HepG2 (cell line): ENCODE measurements at regions not wholly inside any gene's neighbourhood (a gene's known extent, or its start where the extent isn't known, plus 50 kb on each side); places are given as distances from the start of the nearest gene placed in this dataset.

ENCODE experiments used
- CREB1 ChIP-seq, 2 experiments: fragments of 450-650 bp in 1 of 2; IDR thresholded peaks; 2 replicates each; pipeline ENCODE4 v1.6.1; 2016 to 2017; ENCODE audit warnings: control low read depth in 1 of 2, mild to moderate bottlenecking in 1 of 2, missing compliant biosample characterization in 1 of 2, missing genetic modification characterization in 1 of 2
- HDAC6 ChIP-seq: fragments of 200-600 bp; sonication (generic); IDR thresholded peaks from 2 replicates; pipeline ENCODE4 v1.7.0; 2017; ENCODE audit warnings: mild to moderate bottlenecking, antibody characterized with exemption, low read length, low read depth
- IKZF4 ChIP-seq: sonication (generic); formaldehyde crosslinking; IDR thresholded peaks from 2 replicates; pipeline ENCODE4 v1.5.1; 2020; ENCODE audit warnings: borderline replicate concordance, mild to moderate bottlenecking, low read depth, missing genetic modification reagents; ENCODE audit errors: not compliant biosample characterization
- JUND ChIP-seq: sonication (generic); formaldehyde crosslinking; IDR thresholded peaks from 2 replicates; pipeline ENCODE4 v1.8.0; 2022; ENCODE audit warnings: mild to moderate bottlenecking, missing genetic modification reagents
- SNRNP70 ChIP-seq: fragments of 200-400 bp; formaldehyde crosslinking; IDR thresholded peaks from 2 replicates; pipeline ENCODE4 v1.6.1; 2017; ENCODE audit warnings: mild to moderate bottlenecking, low read depth, low read length, moderate library complexity
- TGIF2 ChIP-seq: IDR thresholded peaks from 2 replicates; pipeline ENCODE4 v1.6.1; 2016; ENCODE audit warnings: control low read depth, missing compliant biosample characterization
- U2AF2 ChIP-seq: fragments of 200-400 bp; formaldehyde crosslinking; IDR thresholded peaks from 2 replicates; pipeline ENCODE4 v1.6.1; 2017; ENCODE audit warnings: low read depth, mild to moderate bottlenecking, low read length
- ZNF225 ChIP-seq: sonication (generic); formaldehyde crosslinking; IDR thresholded peaks from 2 replicates; pipeline ENCODE4 v1.4.0; 2020; ENCODE audit warnings: mild to moderate bottlenecking, missing genetic modification reagents
- ZNF232 ChIP-seq: sonication (generic); formaldehyde crosslinking; IDR thresholded peaks from 2 replicates; pipeline ENCODE4 v1.4.0; 2020; ENCODE audit warnings: missing genetic modification reagents, borderline replicate concordance
- ZSCAN20 ChIP-seq: sonication (generic); formaldehyde crosslinking; IDR thresholded peaks from 2 replicates; pipeline ENCODE4 v1.4.0; 2020; ENCODE audit warnings: missing genetic modification reagents, mild to moderate bottlenecking, borderline replicate concordance
- ZSCAN31 ChIP-seq: sonication (generic); formaldehyde crosslinking; IDR thresholded peaks from 2 replicates; pipeline ENCODE4 v1.5.0; 2020; ENCODE audit warnings: low read depth, mild to moderate bottlenecking, missing genetic modification reagents
- TF ChIP-seq, protein P1 (sequence below): IDR thresholded peaks from 2 replicates; pipeline ENCODE4 v1.6.1; 2016; ENCODE audit warnings: missing compliant biosample characterization, missing genetic modification reagents, borderline replicate concordance
- TF ChIP-seq, protein P2 (sequence below): sonication (generic); formaldehyde crosslinking; IDR thresholded peaks from one replicate; pipeline ENCODE4 v1.5.1; 2020; ENCODE audit warnings: mild to moderate bottlenecking, missing genetic modification reagents; ENCODE audit errors: not compliant biosample characterization
- TF ChIP-seq, protein P3 (sequence below): sonication (generic); formaldehyde crosslinking; IDR thresholded peaks from 2 replicates; pipeline ENCODE4 v1.4.0; 2020; ENCODE audit warnings: low read depth, missing genetic modification reagents

DNA sequence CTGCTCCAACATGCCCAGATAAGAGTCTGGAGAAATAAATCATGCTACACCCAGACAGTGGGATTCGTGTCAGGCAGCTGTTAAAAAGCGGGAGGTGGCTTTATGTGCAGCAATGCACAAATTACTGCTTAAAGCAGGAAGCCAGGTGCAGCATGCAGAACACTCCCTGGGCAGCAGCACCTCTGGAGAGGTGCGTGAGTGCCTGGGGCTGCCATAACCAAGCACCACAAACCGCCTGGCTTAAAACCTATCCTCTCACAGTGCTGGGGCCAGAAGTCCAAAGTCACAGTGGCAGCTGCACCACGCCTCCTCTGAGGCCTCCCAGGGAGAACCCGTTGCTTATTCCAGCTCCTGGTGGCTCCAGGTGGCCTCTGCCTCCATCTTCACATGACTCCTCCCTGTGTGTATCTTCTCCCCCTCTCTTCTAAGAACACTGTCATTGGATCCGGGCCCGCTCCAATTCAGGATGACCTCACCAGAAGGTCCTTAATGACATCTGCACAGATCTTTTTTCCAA, 115.6 kb downstream of the SIK1 start (continued):
- TF ChIP-seq, protein P1, sequence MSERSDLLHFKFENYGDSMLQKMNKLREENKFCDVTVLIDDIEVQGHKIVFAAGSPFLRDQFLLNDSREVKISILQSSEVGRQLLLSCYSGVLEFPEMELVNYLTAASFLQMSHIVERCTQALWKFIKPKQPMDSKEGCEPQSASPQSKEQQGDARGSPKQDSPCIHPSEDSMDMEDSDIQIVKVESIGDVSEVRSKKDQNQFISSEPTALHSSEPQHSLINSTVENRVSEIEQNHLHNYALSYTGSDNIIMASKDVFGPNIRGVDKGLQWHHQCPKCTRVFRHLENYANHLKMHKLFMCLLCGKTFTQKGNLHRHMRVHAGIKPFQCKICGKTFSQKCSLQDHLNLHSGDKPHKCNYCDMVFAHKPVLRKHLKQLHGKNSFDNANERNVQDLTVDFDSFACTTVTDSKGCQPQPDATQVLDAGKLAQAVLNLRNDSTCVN (CRISPR knock-in tag): no peak
- no peak for TF ChIP-seq ZNF225 (CRISPR knock-in tag)
- TF ChIP-seq IKZF4: no peak
- TF ChIP-seq ZSCAN31: 0 out of 2 replicates have a peak, but pooled peaks have one; percentile 38
- TF ChIP-seq ZNF232 (CRISPR knock-in tag): no peak
- TF ChIP-seq TGIF2 (CRISPR knock-in tag): 0 out of 2 replicates have a peak, but pooled peaks have one; percentile 37
- TF ChIP-seq HDAC6: no peak
- no peak for TF ChIP-seq ZSCAN20 (CRISPR knock-in tag)
- TF ChIP-seq, protein P2, sequence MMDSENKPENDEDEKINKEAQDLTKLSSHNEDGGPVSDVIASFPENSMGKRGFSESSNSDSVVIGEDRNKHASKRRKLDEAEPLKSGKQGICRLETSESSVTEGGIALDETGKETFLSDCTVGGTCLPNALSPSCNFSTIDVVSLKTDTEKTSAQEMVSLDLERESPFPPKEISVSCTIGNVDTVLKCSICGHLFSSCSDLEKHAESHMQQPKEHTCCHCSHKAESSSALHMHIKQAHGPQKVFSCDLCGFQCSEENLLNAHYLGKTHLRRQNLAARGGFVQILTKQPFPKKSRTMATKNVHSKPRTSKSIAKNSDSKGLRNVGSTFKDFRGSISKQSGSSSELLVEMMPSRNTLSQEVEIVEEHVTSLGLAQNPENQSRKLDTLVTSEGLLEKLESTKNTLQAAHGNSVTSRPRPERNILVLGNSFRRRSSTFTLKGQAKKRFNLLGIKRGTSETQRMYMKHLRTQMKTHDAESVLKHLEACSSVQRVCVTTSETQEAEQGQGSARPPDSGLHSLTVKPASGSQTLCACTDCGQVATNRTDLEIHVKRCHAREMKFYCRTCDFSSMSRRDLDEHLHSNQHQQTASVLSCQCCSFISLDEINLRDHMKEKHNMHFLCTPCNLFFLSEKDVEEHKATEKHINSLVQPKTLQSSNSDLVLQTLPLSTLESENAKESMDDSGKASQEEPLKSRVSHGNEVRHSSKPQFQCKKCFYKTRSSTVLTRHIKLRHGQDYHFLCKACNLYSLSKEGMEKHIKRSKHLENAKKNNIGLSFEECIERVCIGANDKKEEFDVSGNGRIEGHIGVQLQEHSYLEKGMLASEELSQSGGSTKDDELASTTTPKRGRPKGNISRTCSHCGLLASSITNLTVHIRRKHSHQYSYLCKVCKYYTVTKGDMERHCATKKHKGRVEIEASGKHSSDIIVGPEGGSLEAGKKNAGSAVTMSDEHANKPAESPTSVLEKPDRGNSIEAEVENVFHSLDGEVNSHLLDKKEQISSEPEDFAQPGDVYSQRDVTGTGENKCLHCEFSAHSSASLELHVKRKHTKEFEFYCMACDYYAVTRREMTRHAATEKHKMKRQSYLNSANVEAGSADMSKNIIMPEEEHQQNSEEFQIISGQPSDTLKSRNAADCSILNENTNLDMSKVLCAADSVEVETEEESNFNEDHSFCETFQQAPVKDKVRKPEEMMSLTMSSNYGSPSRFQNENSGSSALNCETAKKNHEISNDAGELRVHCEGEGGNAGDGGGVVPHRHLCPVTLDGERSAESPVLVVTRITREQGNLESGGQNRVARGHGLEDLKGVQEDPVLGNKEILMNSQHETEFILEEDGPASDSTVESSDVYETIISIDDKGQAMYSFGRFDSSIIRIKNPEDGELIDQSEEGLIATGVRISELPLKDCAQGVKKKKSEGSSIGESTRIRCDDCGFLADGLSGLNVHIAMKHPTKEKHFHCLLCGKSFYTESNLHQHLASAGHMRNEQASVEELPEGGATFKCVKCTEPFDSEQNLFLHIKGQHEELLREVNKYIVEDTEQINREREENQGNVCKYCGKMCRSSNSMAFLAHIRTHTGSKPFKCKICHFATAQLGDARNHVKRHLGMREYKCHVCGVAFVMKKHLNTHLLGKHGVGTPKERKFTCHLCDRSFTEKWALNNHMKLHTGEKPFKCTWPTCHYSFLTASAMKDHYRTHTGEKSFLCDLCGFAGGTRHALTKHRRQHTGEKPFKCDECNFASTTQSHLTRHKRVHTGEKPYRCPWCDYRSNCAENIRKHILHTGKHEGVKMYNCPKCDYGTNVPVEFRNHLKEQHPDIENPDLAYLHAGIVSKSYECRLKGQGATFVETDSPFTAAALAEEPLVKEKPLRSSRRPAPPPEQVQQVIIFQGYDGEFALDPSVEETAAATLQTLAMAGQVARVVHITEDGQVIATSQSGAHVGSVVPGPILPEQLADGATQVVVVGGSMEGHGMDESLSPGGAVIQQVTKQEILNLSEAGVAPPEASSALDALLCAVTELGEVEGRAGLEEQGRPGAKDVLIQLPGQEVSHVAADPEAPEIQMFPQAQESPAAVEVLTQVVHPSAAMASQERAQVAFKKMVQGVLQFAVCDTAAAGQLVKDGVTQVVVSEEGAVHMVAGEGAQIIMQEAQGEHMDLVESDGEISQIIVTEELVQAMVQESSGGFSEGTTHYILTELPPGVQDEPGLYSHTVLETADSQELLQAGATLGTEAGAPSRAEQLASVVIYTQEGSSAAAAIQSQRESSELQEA (CRISPR knock-in tag): no peak
- TF ChIP-seq SNRNP70: no peak
- no peak for TF ChIP-seq CREB1 (IDR thresholded peaks at IDR 0.05)
- no peak for TF ChIP-seq CREB1 (CRISPR knock-in tag; IDR thresholded peaks at IDR 0.05)
- TF ChIP-seq, protein P3, sequence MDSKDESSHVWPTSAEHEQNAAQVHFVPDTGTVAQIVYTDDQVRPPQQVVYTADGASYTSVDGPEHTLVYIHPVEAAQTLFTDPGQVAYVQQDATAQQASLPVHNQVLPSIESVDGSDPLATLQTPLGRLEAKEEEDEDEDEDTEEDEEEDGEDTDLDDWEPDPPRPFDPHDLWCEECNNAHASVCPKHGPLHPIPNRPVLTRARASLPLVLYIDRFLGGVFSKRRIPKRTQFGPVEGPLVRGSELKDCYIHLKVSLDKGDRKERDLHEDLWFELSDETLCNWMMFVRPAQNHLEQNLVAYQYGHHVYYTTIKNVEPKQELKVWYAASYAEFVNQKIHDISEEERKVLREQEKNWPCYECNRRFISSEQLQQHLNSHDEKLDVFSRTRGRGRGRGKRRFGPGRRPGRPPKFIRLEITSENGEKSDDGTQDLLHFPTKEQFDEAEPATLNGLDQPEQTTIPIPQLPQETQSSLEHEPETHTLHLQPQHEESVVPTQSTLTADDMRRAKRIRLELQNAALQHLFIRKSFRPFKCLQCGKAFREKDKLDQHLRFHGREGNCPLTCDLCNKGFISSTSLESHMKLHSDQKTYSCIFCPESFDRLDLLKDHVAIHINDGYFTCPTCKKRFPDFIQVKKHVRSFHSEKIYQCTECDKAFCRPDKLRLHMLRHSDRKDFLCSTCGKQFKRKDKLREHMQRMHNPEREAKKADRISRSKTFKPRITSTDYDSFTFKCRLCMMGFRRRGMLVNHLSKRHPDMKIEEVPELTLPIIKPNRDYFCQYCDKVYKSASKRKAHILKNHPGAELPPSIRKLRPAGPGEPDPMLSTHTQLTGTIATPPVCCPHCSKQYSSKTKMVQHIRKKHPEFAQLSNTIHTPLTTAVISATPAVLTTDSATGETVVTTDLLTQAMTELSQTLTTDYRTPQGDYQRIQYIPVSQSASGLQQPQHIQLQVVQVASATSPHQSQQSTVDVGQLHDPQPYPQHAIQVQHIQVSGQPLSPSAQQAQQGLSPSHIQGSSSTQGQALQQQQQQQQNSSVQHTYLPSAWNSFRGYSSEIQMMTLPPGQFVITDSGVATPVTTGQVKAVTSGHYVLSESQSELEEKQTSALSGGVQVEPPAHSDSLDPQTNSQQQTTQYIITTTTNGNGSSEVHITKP (CRISPR knock-in tag): no peak
- no peak for TF ChIP-seq U2AF2
- TF ChIP-seq JUND (CRISPR knock-in tag): no peak
